Neuronal stem cell (in vitro differentiated cells): ENCODE measurements at regions not wholly inside any gene's neighbourhood (a gene's known extent, or its start where the extent isn't known, plus 50 kb on each side); places are given as distances from the start of the nearest gene placed in this dataset.

Source experiments
- DNase-seq: peaks from one replicate; pipeline ENCODE4 v3.0.0-alpha.2; 2013; ENCODE audit warnings: low spot score
- H2AFZ ChIP-seq: one replicate; pipeline ENCODE4 v1.6.1; 2013; ENCODE audit warnings: mild to moderate bottlenecking, low read length, inconsistent platforms
- H2AK5ac ChIP-seq: 2 replicates; pipeline ENCODE4 v1.6.1; 2013; ENCODE audit warnings: low read depth, mild to moderate bottlenecking, inconsistent platforms, low read length, moderate library complexity, mixed read lengths
- H2BK120ac ChIP-seq: 2 replicates; pipeline ENCODE4 v1.6.1; 2013; ENCODE audit warnings: low read depth, mild to moderate bottlenecking, inconsistent platforms, low read length, moderate library complexity, mixed read lengths
- H2BK12ac ChIP-seq: one replicate; pipeline ENCODE4 v1.6.1; 2013; ENCODE audit warnings: low read length, inconsistent platforms
- H2BK15ac ChIP-seq: 2 replicates; pipeline ENCODE4 v1.6.1; 2013; ENCODE audit warnings: mild to moderate bottlenecking, low read length, inconsistent platforms, mixed read lengths
- H2BK5ac ChIP-seq: one replicate; pipeline ENCODE4 v1.6.1; 2013; ENCODE audit warnings: inconsistent platforms, mild to moderate bottlenecking, low read length, moderate library complexity
- H3K14ac ChIP-seq: one replicate; pipeline ENCODE4 v1.6.1; 2013; ENCODE audit warnings: low read length, inconsistent platforms
- H3K18ac ChIP-seq: 2 replicates; pipeline ENCODE4 v1.6.1; 2013; ENCODE audit warnings: low read length, inconsistent platforms
- H3K23ac ChIP-seq: 2 replicates; pipeline ENCODE4 v1.6.1; 2013; ENCODE audit warnings: low read depth, mild to moderate bottlenecking, mixed read lengths, low read length, inconsistent platforms; ENCODE audit not compliant: poor library complexity
- H3K27ac ChIP-seq: replicated peaks from 3 replicates; pipeline ENCODE4 v1.5.1; 2013; ENCODE audit warnings: low read length, inconsistent platforms
- H3K27me3 ChIP-seq, 3 experiments: 2 replicates each; pipeline ENCODE4 v1.6.1; 2013; ENCODE audit warnings: low read length in 3 of 3, mild to moderate bottlenecking in 2 of 3, inconsistent platforms in 1 of 3, low read depth in 1 of 3, mixed read lengths in 1 of 3, moderate library complexity in 1 of 3; ENCODE audit not compliant: control insufficient read depth in 3 of 3, insufficient read depth in 3 of 3
- H3K36me3 ChIP-seq, 2 donors: replicated peaks in 1 of 2; 2 replicates each; pipeline ENCODE4 v1.6.1; 2013; ENCODE audit warnings: low read length in 2 of 2; ENCODE audit not compliant: control insufficient read depth in 2 of 2, insufficient read depth in 2 of 2
- H3K4ac ChIP-seq: 2 replicates; pipeline ENCODE4 v1.6.1; 2013; ENCODE audit warnings: inconsistent platforms, mild to moderate bottlenecking, low read length, moderate library complexity
- H3K4me1 ChIP-seq, 2 donors: 1 replicate in 1 of 2; 2 replicates in 1 of 2; pipeline ENCODE4 v1.6.1; 2013; ENCODE audit warnings: low read length in 2 of 2, low read depth in 1 of 2; ENCODE audit not compliant: control insufficient read depth in 2 of 2, insufficient read depth in 1 of 2
- H3K4me2 ChIP-seq: one replicate; pipeline ENCODE4 v1.6.1; 2013; ENCODE audit warnings: mild to moderate bottlenecking, low read length, inconsistent platforms; ENCODE audit not compliant: insufficient read depth, poor library complexity, severe bottlenecking
- H3K4me3 ChIP-seq, 2 donors: 2 replicates each; pipeline ENCODE4 v1.5.1; 2013; ENCODE audit warnings: low read length in 2 of 2, mild to moderate bottlenecking in 2 of 2, inconsistent platforms in 1 of 2, moderate library complexity in 1 of 2
- H3K79me1 ChIP-seq: one replicate; pipeline ENCODE4 v1.6.1; 2013; ENCODE audit warnings: low read depth, mild to moderate bottlenecking, inconsistent platforms, low read length, moderate library complexity
- H3K9ac ChIP-seq: one replicate; pipeline ENCODE4 v1.6.1; 2013; ENCODE audit warnings: mild to moderate bottlenecking, low read depth, low read length, inconsistent platforms; ENCODE audit not compliant: poor library complexity
- H3K9me3 ChIP-seq, 2 donors: replicated peaks in 1 of 2; 2 replicates each; pipeline versions ENCODE3 to v1.6.1; 2013; ENCODE audit warnings: low read length in 2 of 2, mild to moderate bottlenecking in 2 of 2, inconsistent platforms in 1 of 2, low read depth in 1 of 2, mixed read lengths in 1 of 2, moderate library complexity in 1 of 2; ENCODE audit not compliant: control insufficient read depth in 2 of 2, insufficient read depth in 1 of 2
- H4K8ac ChIP-seq: one replicate; pipeline ENCODE4 v1.6.1; 2013; ENCODE audit warnings: low read depth, mild to moderate bottlenecking, inconsistent platforms, low read length, moderate library complexity
- H4K91ac ChIP-seq: one replicate; pipeline ENCODE4 v1.6.1; 2013; ENCODE audit warnings: low read length, low read depth, mild to moderate bottlenecking, inconsistent platforms; ENCODE audit not compliant: poor library complexity
- WGBS, 2 donors: extraction: QIAGEN DNeasy Blood & Tissue Kit; methylation state at CpG; one replicate each; pipeline ENCODE4 v1.1.7; 2013; ENCODE audit warnings: missing lambda C conversion rate in 2 of 2, mixed read lengths in 1 of 2; ENCODE audit not compliant: insufficient read length in 2 of 2, insufficient replicate concordance in 1 of 2; ENCODE audit errors: extremely low coverage in 2 of 2; 5-methylcytosine and 5-hydroxymethylcytosine counted together

DNA sequence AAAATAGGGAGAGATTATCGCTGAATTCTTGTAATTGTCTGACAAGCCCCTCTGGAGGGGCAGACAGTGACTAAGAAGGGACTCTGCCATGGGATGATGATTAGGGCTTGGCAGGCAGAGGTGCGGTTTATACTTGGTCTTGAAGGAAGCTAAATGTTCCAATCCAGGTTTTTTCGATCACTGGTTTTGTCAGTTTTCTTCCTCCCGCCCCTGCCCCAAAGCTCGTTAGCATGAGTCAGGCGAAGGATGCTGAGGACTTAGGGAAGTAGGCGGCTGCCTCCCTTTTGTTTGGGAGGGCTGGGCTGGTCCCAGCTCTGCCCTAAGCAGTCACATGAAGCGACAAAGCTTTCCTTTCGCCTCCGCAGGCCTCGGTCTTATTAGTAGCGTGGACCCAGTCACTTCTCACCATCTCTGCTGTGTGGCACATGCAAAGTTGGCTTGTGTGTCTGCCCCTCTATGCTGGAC lies 314.2 kb downstream of the CDC5L start:
- Histone ChIP-seq H3K4ac (no peak overlapping the region), H3K18ac (peak overlapping the region; percentile 13), H3K79me1 (no peaks in the 10 kb centered on the region), H2BK120ac (no peak overlapping the region), H4K91ac (no peak overlapping the region), H3K9me3 (no peaks in the 10 kb centered on the region), H3K27me3 (no peaks in the 10 kb centered on the region), H3K4me1 (peaks cover 15 to 18% of the 10 kb centered on the region in 2 donors), H2BK12ac (no peak overlapping the region), H3K4me3 (no peak overlapping the region), H2BK15ac (no peak overlapping the region), H3K27ac (peak overlapping the region; percentile 38), H4K8ac (no peak overlapping the region), H2AK5ac (no peak overlapping the region), H2AFZ (peak overlapping the region; percentile 73), H3K23ac (no peak overlapping the region), H3K9ac (no peak overlapping the region), H3K14ac (no peak overlapping the region), H2BK5ac (no peak overlapping the region), H3K36me3 (no peaks in the 10 kb centered on the region), H3K4me2 (no peak overlapping the region)
- WGBS, 2 donors, result no CpG with 5 or more reads among the region's 12 CpGs
- peak; percentile 42 for DNase-seq

DNA sequence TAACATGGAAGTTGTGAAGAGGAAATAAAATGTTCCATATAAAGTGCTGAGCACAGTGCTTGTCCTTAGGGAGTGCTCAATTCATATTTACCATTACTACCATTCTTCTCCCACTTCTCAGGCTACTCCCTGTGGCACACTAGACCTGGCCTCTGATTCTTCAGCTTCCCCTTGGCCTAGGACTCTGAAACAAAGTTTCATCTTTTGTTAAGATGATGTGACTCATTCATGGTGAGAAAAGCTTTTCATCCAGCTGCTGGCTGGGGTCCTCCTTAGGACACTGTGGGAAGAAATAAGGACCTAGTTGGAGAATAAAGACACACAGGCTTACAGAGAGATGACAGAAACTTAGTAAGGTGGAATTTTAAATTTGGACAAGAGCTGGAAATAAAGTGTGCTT lies 314.8 kb downstream of the CDC5L start:
- Histone ChIP-seq H3K9ac (no peak overlapping the region), H3K79me1 (no peaks in the 10 kb centered on the region), H3K23ac (no peak overlapping the region), H2BK5ac (no peak overlapping the region), H3K18ac (no peak overlapping the region), H3K4ac (no peak overlapping the region), H2BK12ac (no peak overlapping the region), H3K27ac (no peak overlapping the region), H3K4me1 (peaks cover 15 to 17% of the 10 kb centered on the region in 2 donors), H3K4me3 (no peak overlapping the region), H4K8ac (no peak overlapping the region), H4K91ac (no peak overlapping the region), H2AK5ac (no peak overlapping the region), H3K9me3 (no peaks in the 10 kb centered on the region), H2BK120ac (no peak overlapping the region), H3K27me3 (no peaks in the 10 kb centered on the region), H2AFZ (peak overlapping the region; percentile 73), H3K4me2 (no peak overlapping the region), H3K36me3 (no peaks in the 10 kb centered on the region), H3K14ac (no peak overlapping the region), H2BK15ac (no peak overlapping the region)
- DNase-seq, result no peak

DNA sequence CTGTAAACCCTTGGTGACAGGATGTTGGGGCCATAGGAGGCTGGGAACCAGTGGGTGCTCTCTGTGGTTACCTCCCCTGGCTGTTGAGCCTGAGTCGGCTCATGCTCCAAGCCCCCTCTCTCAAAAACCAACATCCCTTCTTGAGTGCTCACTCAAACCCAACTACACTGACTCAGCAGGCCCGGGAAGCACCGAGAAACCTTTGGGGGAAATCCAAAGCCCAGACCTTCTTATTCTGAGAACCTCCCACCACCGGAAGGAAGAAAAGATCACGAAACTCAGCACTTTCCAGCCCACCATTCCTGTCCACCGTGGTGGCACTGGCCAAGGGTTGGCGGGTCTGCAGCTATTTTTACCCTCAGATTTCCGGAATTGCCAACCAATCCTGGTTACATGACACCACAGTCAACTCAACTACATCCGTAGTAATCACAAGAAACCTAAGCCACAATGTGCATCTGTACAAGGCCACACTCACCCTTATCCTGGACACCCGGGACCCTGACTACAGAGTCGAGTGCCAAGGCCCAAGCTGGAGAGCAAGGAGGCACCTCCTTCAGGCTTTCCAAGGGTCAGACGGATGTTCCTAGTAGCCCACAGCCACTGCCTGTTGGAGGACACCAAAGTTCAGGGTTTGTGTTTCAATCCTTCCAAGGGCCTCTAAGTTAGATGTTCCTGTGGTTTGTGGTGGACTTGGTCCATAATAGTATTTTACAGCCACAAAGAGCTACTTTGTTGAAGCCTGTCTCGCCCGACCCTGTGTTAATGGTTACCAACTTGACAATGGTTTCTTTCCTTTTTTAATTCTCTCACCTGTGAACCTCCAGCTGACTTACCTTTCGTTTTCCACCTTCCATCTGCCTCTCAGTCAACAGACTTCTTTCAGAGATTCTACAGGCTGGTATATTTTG lies 317.0 kb downstream of the CDC5L start:
- H3K27me3 ChIP-seq, result no peaks in the 10 kb centered on the region
- H3K4me3 ChIP-seq, result no peak overlapping the region
- peak overlapping the region; percentile 48 for H2AK5ac ChIP-seq
- H3K79me1 ChIP-seq, result no peaks in the 10 kb centered on the region
- H3K36me3 ChIP-seq, result no peaks in the 10 kb centered on the region
- no CpG with 5 or more reads among the region's 15 CpGs for WGBS, 2 donors
- DNase-seq, result no peak
- no peak overlapping the region for H2BK120ac ChIP-seq
- no peak overlapping the region for H3K9ac ChIP-seq
- no peak overlapping the region for H3K23ac ChIP-seq
- no peak overlapping the region for H3K14ac ChIP-seq
- H3K4ac ChIP-seq, result no peak overlapping the region
- no peak overlapping the region for H2BK12ac ChIP-seq
- no peak overlapping the region for H2AFZ ChIP-seq
- no peak overlapping the region for H2BK15ac ChIP-seq
- no peak overlapping the region for H4K91ac ChIP-seq
- no peak overlapping the region for H4K8ac ChIP-seq
- H3K4me2 ChIP-seq, result no peak overlapping the region
- H3K27ac ChIP-seq, result no peak overlapping the region
- H3K4me1 ChIP-seq, result peaks cover 15 to 17% of the 10 kb centered on the region in 2 donors
- H3K18ac ChIP-seq, result peak overlapping the region; percentile 54
- no peak overlapping the region for H2BK5ac ChIP-seq
- H3K9me3 ChIP-seq, result no peaks in the 10 kb centered on the region

DNA sequence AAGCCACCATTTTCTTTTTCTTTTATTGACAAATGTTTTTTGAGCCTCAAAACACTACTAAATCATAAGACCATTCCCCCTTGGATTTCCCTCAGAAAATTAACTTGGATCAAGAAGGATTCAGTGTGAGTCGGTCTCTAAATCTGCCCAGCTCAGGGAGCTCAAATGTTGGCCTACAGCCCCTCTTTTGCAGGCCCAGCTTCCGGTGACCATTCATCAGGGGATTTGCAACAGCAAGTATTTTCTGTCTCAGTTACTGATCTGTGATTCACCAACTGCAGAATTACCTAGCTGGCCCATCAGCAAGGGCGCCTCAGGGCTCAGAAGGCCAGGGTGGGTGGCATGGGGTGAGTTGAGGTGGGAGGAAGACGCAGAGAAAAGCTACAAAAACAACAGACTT lies 318.1 kb downstream of the CDC5L start:
- H2AFZ ChIP-seq, result no peak overlapping the region
- H3K4ac ChIP-seq, result no peak overlapping the region
- no peak overlapping the region for H3K4me3 ChIP-seq
- H3K27ac ChIP-seq, result peak overlapping the region; percentile 17
- H4K91ac ChIP-seq, result no peak overlapping the region
- H3K23ac ChIP-seq, result no peak overlapping the region
- no peak for DNase-seq
- no peak overlapping the region for H2BK12ac ChIP-seq
- no CpG with 5 or more reads among the region's 4 CpGs for WGBS, 2 donors
- H2AK5ac ChIP-seq, result no peak overlapping the region
- H3K9me3 ChIP-seq, result peaks cover 0 to 4% of the 10 kb centered on the region in 2 donors
- no peak overlapping the region for H4K8ac ChIP-seq
- no peak overlapping the region for H3K14ac ChIP-seq
- no peak overlapping the region for H3K18ac ChIP-seq
- no peaks in the 10 kb centered on the region for H3K79me1 ChIP-seq
- no peak overlapping the region for H3K9ac ChIP-seq
- H2BK15ac ChIP-seq, result no peak overlapping the region
- no peak overlapping the region for H2BK5ac ChIP-seq
- H3K36me3 ChIP-seq, result no peaks in the 10 kb centered on the region
- no peak overlapping the region for H2BK120ac ChIP-seq
- H3K4me1 ChIP-seq, result peaks cover 15 to 17% of the 10 kb centered on the region in 2 donors
- H3K4me2 ChIP-seq, result no peak overlapping the region
- no peaks in the 10 kb centered on the region for H3K27me3 ChIP-seq
